ENCODE measurements at regions not wholly inside any gene's neighbourhood (a gene's known extent, or its start where the extent isn't known, plus 50 kb on each side); places are given as distances from the start of the nearest gene placed in this dataset.

- H3K36me3 ChIP-seq, result no peaks in the 10 kb centered on the region
- no peaks in the 10 kb centered on the region for H3K9me3 ChIP-seq
- no peaks in the 10 kb centered on the region for H3K27me3 ChIP-seq
- TF ChIP-seq POLR2A (IDR thresholded peaks at IDR 0.05) (no peak), CTCF (IDR thresholded peaks at IDR 0.05 in 4 of 5, conservative IDR thresholded peaks at IDR 0.05 in 1 of 5) (no peak)
- intact Hi-C loops (cut with DNase I; ENCODE audit: low total_unique reads) (no loop called here), in situ Hi-C loops (cut with MboI; ENCODE audit: low sequenced_read_pairs in 4 of 4) (loop anchor here in 1 of 4 donors (25.0 kb wide), 1 partner anchor 358 kb away; the partner anchor contains the start of gene COL11A1)
- no peak overlapping the region for H3K4me3 ChIP-seq
- no peak overlapping the region for H3K27ac ChIP-seq
- ATAC-seq (no peak), DNase-seq (no peak)
- H3K4me1 ChIP-seq, result no peaks in the 10 kb centered on the region
These were observed 55.7 kb upstream of the RNPC3 start for GRCh38 chr1:103469801-103470200.

- no peak for DNase-seq
- no peak overlapping the region for H3K4me3 ChIP-seq
- in situ Hi-C loops (cut with MboI; ENCODE audit: low sequenced_read_pairs in 4 of 4), result loop anchor here in 1 of 4 donors (25.0 kb wide), 1 partner anchor 355 kb away; the partner anchor contains the start of gene COL11A1
- no peak overlapping the region for H3K27ac ChIP-seq
- H3K36me3 ChIP-seq, result no peaks in the 10 kb centered on the region
- TF ChIP-seq CTCF (IDR thresholded peaks at IDR 0.05 in 4 of 5, conservative IDR thresholded peaks at IDR 0.05 in 1 of 5) (no peak), POLR2A (IDR thresholded peaks at IDR 0.05) (no peak)
- no peaks in the 10 kb centered on the region for H3K27me3 ChIP-seq
- intact Hi-C loops (cut with DNase I; ENCODE audit: low total_unique reads), result no loop called here
- ATAC-seq, result no peak
- no peaks in the 10 kb centered on the region for H3K4me1 ChIP-seq
- no peaks in the 10 kb centered on the region for H3K9me3 ChIP-seq
These were observed 58.4 kb upstream of the RNPC3 start for GRCh38 chr1:103467100-103467499.

GRCh38 chr1:103461161-103462105 lies 64.1 kb upstream of the RNPC3 start:
- intact Hi-C loops (cut with DNase I; ENCODE audit: low total_unique reads), result loop anchor here (5.0 kb wide), 1 partner anchor 354 kb away; the partner anchor contains the start of gene COL11A1
- no peak overlapping the region for H3K4me3 ChIP-seq
- H3K9me3 ChIP-seq, result no peaks in the 10 kb centered on the region
- TF ChIP-seq CTCF (IDR thresholded peaks at IDR 0.05 in 4 of 5, conservative IDR thresholded peaks at IDR 0.05 in 1 of 5) (peak in 2 of 5 experiments; percentile 12 to 44), POLR2A (IDR thresholded peaks at IDR 0.05) (no peak)
- H3K27me3 ChIP-seq, result no peaks in the 10 kb centered on the region
- no peak overlapping the region for H3K27ac ChIP-seq
- H3K4me1 ChIP-seq, result no peaks in the 10 kb centered on the region
- in situ Hi-C loops (cut with MboI; ENCODE audit: low sequenced_read_pairs in 4 of 4), result loop anchor here in 1 of 4 donors (25.0 kb wide), 1 partner anchor 349 kb away; the partner anchor contains the start of gene COL11A1
- DNase-seq, result no peak
- H3K36me3 ChIP-seq, result no peaks in the 10 kb centered on the region
- no peak for ATAC-seq

- no peak overlapping the region for H3K4me3 ChIP-seq
- H3K9me3 ChIP-seq, result no peaks in the 10 kb centered on the region
- no peaks in the 10 kb centered on the region for H3K36me3 ChIP-seq
- no peaks in the 10 kb centered on the region for H3K4me1 ChIP-seq
- no peak overlapping the region for H3K27ac ChIP-seq
- no peak for ATAC-seq
- no peaks in the 10 kb centered on the region for H3K27me3 ChIP-seq
- in situ Hi-C loops (cut with MboI; ENCODE audit: low sequenced_read_pairs in 4 of 4), result loop anchor here in 1 of 4 donors (25.0 kb wide), 1 partner anchor 348 kb away; the partner anchor contains the start of gene COL11A1
- DNase-seq, result no peak
- intact Hi-C loops (cut with DNase I; ENCODE audit: low total_unique reads), result loop anchor here (5.0 kb wide), 1 partner anchor 353 kb away; the partner anchor contains the start of gene COL11A1
- TF ChIP-seq POLR2A (IDR thresholded peaks at IDR 0.05) (no peak), CTCF (IDR thresholded peaks at IDR 0.05 in 4 of 5, conservative IDR thresholded peaks at IDR 0.05 in 1 of 5) (no peak)
These were observed 65.0 kb upstream of the RNPC3 start for GRCh38 chr1:103460511-103460910.

All from gastrocnemius medialis (tissue), 4 donors.